ENCODE measurements at regions not wholly inside any gene's neighbourhood (a gene's known extent, or its start where the extent isn't known, plus 50 kb on each side); places are given as distances from the start of the nearest gene placed in this dataset.

- no peak for TF ChIP-seq CTCF (IDR thresholded peaks at IDR 0.05)
These were observed 87.0 kb downstream of the SIPA1L2 start for GRCh38 chr1:232542633-232543593.

- TF ChIP-seq CTCF (IDR thresholded peaks at IDR 0.05) = no peak
These were observed 91.0 kb downstream of the SIPA1L2 start for GRCh38 chr1:232538943-232539302.

- TF ChIP-seq CTCF (IDR thresholded peaks at IDR 0.05) = no peak
These were observed 91.5 kb downstream of the SIPA1L2 start for GRCh38 chr1:232538224-232538942.

- TF ChIP-seq CTCF (IDR thresholded peaks at IDR 0.05) = no peak
These were observed 95.1 kb downstream of the SIPA1L2 start for GRCh38 chr1:232534552-232535517.

- no peak for TF ChIP-seq CTCF (IDR thresholded peaks at IDR 0.05)
These were observed 96.6 kb downstream of the SIPA1L2 start for GRCh38 chr1:232533328-232533727.

- TF ChIP-seq CTCF (IDR thresholded peaks at IDR 0.05) = no peak
These were observed 97.0 kb downstream of the SIPA1L2 start for GRCh38 chr1:232532901-232533300.

- no peak for TF ChIP-seq CTCF (IDR thresholded peaks at IDR 0.05)
These were observed 98.6 kb downstream of the SIPA1L2 start for GRCh38 chr1:232531291-232531690.

Measured in LNCAP (cell line).